Neural crest cell (in vitro differentiated cells): ENCODE measurements at regions not wholly inside any gene's neighbourhood (a gene's known extent, or its start where the extent isn't known, plus 50 kb on each side); places are given as distances from the start of the nearest gene placed in this dataset.

Experiments
- DNase-seq: peaks from one replicate; pipeline ENCODE4 v3.0.0; 2021; ENCODE audit warnings: low read depth, mixed read lengths, low spot score
- H3K27ac Mint-ChIP-seq: one replicate; pipeline ENCODE4 v1.8.0; 2021; ENCODE audit warnings: mild to moderate bottlenecking, mixed read lengths; ENCODE audit not compliant: unreplicated experiment
- H3K27me3 Mint-ChIP-seq: 2 replicates; pipeline ENCODE4 v1.8.0; 2021; ENCODE audit warnings: low read depth, mild to moderate bottlenecking, mixed read lengths
- H3K36me3 Mint-ChIP-seq: 2 replicates; pipeline ENCODE4 v1.8.0; 2021; ENCODE audit warnings: low read depth, mild to moderate bottlenecking, mixed read lengths
- H3K4me1 Mint-ChIP-seq: 2 replicates; pipeline ENCODE4 v1.8.0; 2021; ENCODE audit warnings: mixed read lengths
- H3K4me3 Mint-ChIP-seq: one replicate; pipeline ENCODE4 v1.8.0; 2021; ENCODE audit warnings: mild to moderate bottlenecking, mixed read lengths
- H3K9me3 Mint-ChIP-seq: 2 replicates; pipeline ENCODE4 v1.8.0; 2021; ENCODE audit warnings: mixed read lengths
- TF ChIP-seq, protein P1 (sequence below): fragments of 200-600 bp; sonication (generic); conservative IDR thresholded peaks from 2 replicates; pipeline ENCODE4 v1.5.0; 2021; ENCODE audit warnings: antibody characterized with exemption, mild to moderate bottlenecking

DNA sequence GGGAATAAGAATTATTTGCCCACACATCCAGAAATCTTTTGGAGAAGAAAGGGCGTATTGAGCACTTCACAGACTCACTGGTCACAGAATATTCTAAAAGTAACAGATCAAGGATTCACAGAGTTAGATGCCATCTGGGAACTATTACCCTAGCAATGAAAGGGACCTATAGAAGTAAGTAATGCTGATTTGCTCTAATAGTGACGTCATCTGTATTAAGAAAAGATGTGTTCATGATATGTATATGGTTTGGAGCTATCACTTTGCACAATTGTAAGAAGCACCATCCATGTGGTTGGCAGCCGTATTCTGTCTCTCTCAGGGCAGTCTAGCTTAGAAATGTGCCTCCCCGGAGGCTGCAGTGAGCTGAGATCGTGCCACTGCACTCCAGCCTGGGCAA is 52.8 kb upstream of the SV2C start:
- H3K4me3 Mint-ChIP-seq: no peak overlapping the region
- H3K36me3 Mint-ChIP-seq: no peaks in the 10 kb centered on the region
- H3K9me3 Mint-ChIP-seq: no peaks in the 10 kb centered on the region
- H3K4me1 Mint-ChIP-seq: no peaks in the 10 kb centered on the region
- H3K27ac Mint-ChIP-seq: no peak overlapping the region
- peaks cover 26% of the 10 kb centered on the region for H3K27me3 Mint-ChIP-seq
- TF ChIP-seq, protein P1, sequence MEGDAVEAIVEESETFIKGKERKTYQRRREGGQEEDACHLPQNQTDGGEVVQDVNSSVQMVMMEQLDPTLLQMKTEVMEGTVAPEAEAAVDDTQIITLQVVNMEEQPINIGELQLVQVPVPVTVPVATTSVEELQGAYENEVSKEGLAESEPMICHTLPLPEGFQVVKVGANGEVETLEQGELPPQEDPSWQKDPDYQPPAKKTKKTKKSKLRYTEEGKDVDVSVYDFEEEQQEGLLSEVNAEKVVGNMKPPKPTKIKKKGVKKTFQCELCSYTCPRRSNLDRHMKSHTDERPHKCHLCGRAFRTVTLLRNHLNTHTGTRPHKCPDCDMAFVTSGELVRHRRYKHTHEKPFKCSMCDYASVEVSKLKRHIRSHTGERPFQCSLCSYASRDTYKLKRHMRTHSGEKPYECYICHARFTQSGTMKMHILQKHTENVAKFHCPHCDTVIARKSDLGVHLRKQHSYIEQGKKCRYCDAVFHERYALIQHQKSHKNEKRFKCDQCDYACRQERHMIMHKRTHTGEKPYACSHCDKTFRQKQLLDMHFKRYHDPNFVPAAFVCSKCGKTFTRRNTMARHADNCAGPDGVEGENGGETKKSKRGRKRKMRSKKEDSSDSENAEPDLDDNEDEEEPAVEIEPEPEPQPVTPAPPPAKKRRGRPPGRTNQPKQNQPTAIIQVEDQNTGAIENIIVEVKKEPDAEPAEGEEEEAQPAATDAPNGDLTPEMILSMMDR: no peak
- no peak for DNase-seq

DNA sequence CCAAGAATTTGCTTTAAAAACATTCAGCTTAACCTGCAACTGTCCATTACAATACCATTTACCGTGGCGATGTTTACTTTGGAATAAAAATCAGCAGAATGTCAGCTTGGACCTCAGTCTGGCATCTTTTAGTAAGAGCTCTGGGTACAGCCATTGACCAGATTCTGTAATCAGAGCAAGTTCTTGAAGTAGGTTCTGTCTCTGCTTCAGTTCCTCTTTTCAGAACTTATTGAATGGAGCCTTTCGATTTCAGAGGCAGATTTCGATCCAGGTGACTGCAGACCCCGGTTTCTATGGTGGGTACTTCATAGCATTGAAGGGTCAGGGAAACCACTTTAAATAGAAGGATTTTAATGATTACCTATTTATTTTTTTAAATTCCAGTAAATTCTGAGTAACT is 53.4 kb upstream of the SV2C start:
- H3K36me3 Mint-ChIP-seq: no peaks in the 10 kb centered on the region
- no peak overlapping the region for H3K4me3 Mint-ChIP-seq
- no peak for DNase-seq
- peaks cover 26% of the 10 kb centered on the region for H3K27me3 Mint-ChIP-seq
- no peaks in the 10 kb centered on the region for H3K4me1 Mint-ChIP-seq
- TF ChIP-seq, protein P1: no peak
- no peak overlapping the region for H3K27ac Mint-ChIP-seq
- no peaks in the 10 kb centered on the region for H3K9me3 Mint-ChIP-seq

DNA sequence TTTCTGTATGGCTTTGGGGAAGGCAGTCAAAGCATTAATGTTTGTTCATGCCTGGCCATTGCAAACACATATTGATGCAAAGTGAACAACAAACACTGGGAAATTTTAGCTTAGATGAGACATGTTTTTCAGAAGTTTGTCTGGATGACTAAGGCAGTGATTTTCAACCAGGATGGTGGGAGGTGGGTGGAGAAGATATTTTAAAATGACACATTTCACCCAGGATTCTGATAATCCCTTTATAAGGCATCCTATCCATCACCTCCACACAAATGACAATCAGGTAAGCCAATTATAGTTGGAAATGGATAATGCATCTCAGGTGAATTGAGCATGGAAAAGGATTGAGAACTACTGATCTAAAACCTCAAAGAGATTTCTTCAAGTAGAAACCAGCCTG is 57.4 kb upstream of the SV2C start:
- no peak for DNase-seq
- no peaks in the 10 kb centered on the region for H3K36me3 Mint-ChIP-seq
- H3K4me1 Mint-ChIP-seq: no peaks in the 10 kb centered on the region
- peaks cover 29% of the 10 kb centered on the region for H3K27me3 Mint-ChIP-seq
- H3K4me3 Mint-ChIP-seq: no peak overlapping the region
- TF ChIP-seq, protein P1: no peak
- no peak overlapping the region for H3K27ac Mint-ChIP-seq
- no peaks in the 10 kb centered on the region for H3K9me3 Mint-ChIP-seq

DNA sequence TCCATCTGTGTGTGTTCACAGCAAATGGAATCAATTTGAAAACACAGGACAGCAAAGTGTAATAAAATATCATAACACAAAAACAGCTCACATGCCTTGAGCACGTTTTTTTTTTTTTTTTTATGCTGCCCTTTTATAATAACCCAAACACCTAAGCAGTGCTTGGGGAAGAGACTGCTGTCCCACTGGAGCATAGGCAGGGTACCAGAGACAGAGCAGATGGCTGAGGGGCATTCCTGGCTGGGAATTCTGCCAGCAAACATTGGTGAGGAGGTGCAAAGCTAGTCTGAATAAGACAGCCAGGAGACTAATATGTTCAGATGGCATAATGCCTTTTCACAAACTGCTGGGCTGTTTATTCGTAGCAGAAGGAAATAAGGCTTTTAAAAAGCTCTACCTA is 58.1 kb upstream of the SV2C start:
- H3K27me3 Mint-ChIP-seq: peaks cover 29% of the 10 kb centered on the region
- H3K27ac Mint-ChIP-seq: no peak overlapping the region
- H3K36me3 Mint-ChIP-seq: no peaks in the 10 kb centered on the region
- TF ChIP-seq, protein P1: no peak
- DNase-seq: no peak
- no peak overlapping the region for H3K4me3 Mint-ChIP-seq
- no peaks in the 10 kb centered on the region for H3K4me1 Mint-ChIP-seq
- no peaks in the 10 kb centered on the region for H3K9me3 Mint-ChIP-seq

DNA sequence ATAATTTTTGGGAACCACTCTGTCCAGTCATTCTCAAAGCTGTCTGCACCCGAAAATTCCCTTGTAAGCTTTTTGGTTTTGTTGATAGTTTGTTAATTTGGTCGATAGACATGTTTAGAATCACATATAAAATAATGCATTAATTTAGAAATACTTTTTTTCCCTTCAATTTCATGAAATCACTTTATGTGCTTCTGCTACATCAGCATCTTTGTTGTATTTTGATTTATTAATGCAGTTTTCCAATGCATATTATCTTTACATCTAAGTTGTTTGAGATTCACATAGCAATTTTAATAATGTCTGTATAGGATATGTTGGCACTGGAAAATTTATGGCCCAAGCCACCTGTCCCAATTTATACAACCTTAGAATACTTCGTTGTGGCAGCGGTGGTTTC is 60.6 kb upstream of the SV2C start:
- Mint-ChIP-seq H3K4me1 (no peaks in the 10 kb centered on the region), H3K4me3 (no peak overlapping the region), H3K27me3 (peaks cover 21% of the 10 kb centered on the region), H3K27ac (no peak overlapping the region), H3K9me3 (no peaks in the 10 kb centered on the region), H3K36me3 (no peaks in the 10 kb centered on the region)
- DNase-seq: no peak
- TF ChIP-seq, protein P1: no peak
